HG02884 (cell line): ENCODE measurements at regions not wholly inside any gene's neighbourhood (a gene's known extent, or its start where the extent isn't known, plus 50 kb on each side); places are given as distances from the start of the nearest gene placed in this dataset.
"Not testable (repeated sequence)": the region's sequence is repeated elsewhere in the genome, so short reads cannot be mapped to it uniquely, and the experiment has no call there.

ENCODE experiments used
- ATAC-seq: cut with Tn5 transposase; IDR thresholded peaks from one replicate; pipeline ENCODE4 v1.9.1; 2021; ENCODE audit warnings: mild to moderate bottlenecking, moderate library complexity; ENCODE audit not compliant: unreplicated experiment

DNA sequence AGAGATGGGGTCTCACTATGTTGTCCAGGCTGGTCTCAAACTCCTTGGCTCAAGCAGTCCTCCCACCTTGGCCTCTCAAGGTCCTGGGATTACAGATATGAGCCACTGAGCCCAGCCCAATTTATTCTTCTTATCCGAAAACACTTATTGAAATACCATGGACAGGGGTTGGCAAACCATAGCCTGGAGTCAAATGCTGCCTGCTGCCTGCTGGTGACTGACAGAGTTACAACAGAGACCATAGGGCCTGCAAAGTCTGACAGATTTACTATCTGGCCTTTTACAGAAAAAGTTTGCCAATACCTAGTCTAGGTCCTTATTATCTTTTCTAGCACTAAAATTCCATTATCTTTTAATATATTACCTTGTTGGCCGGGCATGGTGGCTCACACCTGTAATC, 87.1 kb upstream of the ZNF281 start:
- ATAC-seq = no peak

DNA sequence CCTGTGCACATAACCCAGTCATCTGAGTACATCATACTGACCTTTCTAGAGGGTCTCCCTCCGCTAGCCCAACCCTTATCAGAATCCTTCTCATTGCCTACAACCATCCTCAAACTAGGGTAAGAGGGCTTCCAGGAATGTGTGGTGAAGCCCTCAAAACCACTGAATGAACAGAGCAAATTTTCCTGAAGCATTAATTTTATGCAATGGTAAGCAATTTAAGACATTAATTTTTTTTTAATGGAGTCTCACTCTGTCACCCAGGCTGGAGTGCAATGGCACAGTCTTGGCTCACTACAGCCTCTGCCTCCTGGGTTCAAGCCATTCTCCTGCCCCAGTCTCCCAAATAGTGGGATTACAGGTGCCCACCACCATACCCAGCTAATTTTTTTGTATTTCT, 86.1 kb upstream of the ZNF281 start:
- no peak for ATAC-seq

DNA sequence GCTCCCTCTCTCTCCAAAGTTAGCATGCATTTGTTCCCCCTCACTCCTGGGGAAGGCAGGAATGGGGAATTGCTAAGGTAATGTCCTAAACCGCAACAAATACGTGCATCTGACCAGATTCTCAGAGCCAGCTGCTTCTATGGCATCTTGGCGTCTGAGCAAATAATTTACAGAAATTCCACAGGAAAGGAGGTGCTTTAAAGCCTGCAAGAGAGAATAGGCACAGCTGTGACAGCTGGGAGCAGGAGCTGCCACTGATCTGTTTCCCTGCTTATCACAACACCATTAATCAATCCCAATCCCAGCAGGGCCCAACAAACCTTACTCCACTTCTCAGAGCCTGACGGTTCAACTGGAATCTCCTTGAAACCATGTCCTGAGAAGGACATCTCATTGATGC, 83.5 kb upstream of the ZNF281 start:
- ATAC-seq = no peak

DNA sequence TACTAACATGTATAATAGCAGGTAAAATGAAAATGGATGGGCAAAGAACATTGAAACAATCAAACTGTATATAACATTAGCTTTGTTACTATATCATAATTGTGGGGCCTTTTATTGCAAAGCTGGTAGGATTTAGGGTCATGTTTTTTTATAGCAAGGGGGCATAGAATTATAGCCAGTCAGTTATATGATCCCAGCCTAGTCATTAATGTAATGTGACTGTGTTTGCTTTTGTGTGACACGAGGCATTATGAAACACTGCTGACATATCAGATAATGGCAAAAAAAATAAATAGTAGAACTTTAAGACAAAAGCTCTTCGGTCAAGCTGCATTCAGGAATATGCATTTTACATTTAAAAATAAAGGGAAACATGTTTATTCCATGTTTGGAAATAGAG, 81.3 kb upstream of the ZNF281 start:
- no peak for ATAC-seq

DNA sequence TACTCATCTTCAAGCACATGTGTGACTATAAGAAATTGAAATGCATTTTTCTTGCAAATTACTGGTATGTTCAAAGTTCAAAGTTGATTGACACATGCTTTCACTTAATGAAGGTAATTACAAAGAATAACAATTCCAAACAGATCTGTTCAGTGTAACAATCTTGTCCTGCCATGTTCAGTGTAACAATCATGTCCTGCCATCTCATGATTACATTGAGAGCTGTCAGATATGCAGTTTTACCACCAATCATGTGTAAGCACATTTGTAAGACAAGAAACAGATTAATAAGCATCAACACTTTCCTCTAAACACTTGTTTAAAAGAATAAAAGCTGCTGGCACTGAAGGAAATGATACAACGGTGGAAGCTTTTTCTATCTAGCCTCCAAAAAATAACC, 80.3 kb upstream of the ZNF281 start:
- no peak for ATAC-seq

DNA sequence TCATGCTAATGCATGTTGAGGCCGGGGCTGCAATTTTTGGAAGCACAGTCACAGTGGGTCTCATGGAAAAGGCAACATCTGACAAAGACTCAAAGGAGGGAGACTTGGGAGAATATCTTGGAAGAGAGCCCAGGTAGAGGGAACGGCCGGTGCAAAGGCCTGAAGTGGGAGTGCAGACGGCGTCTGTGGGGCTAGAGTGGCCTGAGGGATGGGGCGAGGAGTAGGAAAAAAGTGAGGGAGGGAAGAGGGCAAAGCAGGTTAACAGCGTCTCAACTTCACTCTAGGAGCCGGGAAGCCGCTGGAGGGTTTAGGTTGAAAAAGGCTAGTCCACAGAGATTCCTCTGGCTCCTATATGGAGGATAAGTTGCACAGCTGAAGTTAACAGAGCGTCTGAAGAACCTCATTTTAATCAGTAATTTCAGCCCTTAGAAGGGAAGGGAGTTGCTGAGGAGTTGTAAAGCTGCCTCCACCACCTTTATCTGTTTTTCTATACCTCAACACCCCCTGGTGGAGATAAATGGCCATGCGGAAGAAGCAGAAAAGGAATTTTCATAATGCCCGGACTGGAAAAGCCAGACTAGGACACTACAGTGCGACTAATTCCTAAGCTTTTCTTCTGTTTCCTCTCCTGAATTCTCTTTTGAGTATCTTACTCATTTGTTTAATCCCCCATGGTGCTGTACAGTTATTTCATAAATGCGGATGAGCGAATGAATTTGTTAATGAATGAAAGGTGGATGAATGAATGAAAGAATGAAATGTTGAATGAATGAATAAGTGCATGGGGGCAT, 78.7 kb upstream of the ZNF281 start:
- ATAC-seq = no peak

DNA sequence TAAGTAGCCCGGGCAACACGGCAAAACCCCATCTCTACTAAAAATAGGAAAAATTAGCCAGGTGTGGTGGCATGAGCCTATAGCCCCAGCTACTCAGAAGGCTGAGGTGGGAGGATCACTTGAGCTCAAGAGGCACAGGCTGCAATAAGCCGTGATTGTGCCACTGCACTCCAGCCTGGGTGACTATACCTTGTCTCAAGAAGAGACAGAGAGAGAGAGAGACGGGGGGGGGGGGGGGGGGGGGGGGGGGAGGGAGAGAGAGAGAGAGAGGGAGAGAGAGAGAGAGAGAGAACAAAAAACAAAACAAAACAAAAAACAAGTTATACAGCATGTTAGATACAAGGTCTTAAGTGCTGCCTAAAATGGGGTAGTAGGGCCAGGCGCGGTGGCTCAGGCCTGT, 77.8 kb upstream of the ZNF281 start:
- no peak for ATAC-seq

DNA sequence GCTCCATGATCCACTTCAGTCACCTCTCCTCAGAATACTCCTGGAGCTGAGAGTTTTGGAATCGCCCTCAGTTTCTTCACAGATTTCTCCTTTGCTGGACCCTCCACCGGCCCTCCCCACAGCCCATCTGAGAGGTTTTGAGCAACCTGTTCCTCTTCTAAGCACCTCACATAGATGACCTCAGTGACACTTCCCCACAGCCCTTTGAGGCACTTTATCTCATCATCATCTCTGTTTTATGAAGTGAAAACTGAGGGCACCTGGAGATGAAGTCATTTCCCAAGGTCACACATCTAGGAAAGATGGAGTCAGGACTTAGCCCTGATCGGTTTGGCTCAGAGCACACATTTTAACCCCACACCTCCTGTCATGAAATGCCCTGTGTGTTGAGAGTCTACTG, 76.8 kb upstream of the ZNF281 start:
- ATAC-seq = no peak

DNA sequence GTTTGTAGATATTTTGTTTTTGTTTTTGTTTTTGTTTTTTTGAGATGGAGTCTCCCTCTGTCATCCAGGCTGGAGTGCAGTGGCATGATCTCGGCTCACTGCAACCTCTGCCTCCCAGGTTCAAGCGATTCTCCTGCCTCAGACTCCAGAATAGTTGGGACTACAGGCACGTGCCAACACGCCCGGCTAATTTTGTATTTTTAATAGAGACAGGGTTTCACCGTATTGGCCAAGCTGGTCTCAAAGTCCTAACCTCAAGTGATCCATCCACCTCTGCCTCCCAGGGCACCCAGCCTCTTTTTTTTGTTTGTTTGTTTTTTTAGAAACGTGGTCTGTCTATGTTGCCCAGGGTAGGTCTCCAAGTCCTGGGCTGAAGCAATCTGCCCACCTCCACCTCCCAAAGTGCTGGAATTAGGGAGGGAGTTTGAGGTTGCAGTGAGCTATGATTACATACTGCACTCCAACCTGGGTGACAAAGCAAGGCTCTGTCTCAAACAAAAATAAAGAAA, 74.7 kb upstream of the ZNF281 start:
- not testable (repeated sequence) for ATAC-seq

DNA sequence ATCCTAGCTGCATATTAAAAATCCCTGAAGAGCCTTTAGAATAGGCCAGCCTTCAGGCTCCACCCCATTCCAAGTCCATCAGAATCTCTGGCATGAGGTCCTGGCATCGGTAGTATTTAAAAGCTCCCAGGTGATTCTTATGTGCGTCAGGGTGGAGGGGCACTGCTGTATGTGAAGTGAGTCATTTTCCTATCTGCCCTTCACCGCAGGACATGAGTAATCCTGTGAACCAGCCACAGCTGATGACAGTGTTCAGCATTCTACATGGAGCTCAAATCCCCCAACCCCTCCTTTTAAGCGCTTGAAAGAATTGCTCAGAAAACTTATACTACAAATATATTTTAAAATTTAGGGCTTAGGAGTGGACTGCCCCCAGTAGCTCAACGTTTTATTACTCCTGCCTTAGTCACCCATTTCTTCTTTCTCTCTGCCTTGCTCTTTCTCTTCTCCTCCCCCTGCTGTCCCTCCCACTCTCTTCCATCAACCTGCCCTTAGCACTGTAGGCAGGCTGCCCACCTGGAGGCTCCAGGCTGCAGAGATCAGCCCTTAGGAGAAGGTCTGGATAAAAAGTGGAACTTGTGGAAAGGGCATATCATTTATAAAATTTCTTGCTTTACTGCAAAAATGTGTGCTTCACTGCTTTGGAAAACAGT, 73.8 kb upstream of the ZNF281 start:
- peak; percentile 100 for ATAC-seq

DNA sequence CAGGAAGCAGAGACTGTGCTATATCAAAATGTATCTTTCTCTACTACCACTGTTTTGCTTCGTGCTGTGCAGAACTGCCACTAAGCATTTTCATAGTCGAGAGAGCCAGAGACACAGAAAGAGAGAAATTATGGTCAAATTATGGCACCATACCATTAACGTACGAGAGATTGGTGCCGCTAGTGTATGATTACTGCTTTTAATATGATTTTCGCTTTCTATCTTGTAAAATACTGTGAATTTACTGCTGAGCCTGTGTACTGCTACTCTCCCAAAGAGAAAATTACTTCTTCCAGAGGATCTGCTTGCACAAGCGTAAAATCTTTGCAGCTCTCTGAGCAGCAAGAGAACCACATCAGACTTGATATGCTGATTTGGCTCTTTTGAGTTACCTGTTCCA, 71.1 kb upstream of the ZNF281 start:
- no peak for ATAC-seq

DNA sequence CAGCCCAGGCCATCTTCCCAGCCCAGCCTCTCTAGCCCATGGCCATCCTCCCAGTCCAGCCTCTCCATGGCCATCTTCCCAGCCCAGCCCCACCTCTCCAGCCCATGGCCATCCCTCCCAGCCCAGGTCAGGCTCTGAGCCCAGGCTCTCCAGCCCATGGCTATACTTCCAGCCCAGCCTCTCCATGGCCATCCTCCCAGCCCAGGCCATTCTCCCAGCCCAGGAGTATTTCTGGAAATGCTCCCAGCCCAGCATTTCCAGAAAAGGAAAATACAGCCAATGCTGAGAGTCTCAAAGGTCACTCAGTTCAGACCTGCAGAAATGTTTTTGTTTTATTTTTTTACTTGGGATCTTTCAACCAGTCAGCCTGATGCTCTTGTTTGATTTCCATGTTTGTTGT, 70.0 kb upstream of the ZNF281 start:
- ATAC-seq = no peak

DNA sequence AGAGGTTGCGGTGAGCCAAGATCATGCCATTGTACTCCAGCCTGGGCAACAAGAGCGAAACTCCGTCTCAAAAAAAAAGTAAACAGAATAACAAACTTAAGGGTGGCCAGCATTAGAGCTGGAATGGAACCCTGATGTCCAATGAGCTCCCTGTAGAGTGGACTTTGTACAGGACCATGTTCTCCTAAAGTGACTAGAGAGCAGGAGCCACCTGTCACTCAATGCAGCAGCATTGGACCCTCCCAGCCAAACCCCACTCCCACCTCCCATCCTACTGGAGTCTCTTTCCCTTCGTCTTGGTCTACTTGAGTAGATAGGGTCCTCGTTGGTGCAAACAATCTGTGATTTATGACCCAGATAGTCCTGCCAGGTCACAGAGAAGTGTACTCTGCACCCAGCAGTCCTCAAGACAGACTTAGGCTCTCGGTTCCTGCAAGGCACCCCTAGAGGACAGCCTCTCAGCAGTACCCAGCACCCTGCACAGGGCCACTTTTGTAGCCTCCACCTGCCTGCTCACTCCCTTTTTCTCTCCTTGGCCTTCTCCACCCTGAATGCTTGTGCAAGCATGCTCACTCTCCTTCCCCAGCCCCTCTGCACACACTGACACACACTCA, 69.2 kb upstream of the ZNF281 start:
- ATAC-seq = no peak

DNA sequence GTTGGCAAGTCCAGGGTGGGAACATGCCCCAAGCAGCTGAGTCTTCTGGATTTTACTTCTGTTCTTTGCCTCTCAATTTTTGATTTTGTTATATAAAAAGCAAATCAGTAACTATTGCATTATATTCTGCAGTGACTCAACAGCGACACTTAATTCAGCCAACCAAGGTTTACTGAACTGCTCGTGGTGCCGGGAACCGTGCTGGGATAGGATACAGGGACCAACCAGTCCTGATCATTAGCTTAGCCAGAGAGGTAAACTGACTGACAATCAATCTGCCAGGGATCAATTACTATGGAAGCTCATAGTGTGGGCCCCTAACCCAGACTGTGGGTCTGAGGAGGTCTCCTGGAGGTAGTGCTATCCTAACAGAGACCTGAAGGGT, 68.4 kb upstream of the ZNF281 start:
- ATAC-seq = no peak

DNA sequence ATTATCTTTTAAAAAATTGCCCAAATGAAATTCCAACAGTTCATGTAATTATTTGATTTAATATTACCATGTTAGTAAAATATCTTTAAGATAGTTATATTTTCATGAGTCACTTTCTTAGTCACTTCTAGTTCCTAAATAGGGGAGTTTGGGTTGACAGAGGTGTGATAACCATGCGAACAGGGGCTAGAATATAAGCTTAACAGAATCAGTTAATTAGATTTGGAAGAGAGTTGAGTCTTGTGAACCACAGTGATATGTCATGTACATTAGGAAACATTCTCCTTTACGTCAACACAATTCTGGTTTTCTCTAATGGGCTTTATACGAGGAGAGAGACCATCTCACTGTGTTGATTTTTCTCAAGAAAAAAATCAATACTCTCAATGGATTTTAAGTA, 64.8 kb upstream of the ZNF281 start:
- ATAC-seq = no peak

DNA sequence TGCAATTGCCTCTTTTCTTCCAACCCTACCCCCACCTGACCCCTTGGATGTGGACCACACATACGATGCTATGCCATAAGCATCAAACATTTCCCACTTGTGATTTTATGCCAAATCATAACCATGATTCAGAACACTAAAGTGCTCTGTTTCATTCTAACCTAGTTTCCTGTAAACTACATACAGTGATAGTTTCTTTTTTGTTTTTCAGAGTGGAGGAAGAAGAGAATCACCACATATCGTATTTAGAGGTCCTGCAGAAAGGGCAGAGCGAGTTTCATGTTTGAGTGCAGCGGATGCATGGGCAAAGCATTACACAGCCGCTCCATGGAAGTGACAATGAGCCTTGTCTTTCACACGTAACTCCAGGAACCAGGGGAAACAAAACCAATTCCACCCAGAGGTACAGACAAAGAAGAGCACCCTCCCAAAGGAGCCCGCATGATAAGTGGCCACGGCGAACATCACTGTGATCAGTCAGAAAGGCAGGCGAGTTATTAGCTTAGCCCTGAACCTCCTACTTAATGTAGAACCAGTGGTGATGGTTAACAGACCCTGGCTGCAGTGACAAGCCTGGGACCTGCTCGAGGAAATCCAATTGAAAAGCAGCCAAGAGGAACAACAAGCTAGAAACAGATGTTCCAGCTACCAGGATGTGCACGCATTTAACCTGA, 64.0 kb upstream of the ZNF281 start:
- peak; percentile 78 for ATAC-seq

DNA sequence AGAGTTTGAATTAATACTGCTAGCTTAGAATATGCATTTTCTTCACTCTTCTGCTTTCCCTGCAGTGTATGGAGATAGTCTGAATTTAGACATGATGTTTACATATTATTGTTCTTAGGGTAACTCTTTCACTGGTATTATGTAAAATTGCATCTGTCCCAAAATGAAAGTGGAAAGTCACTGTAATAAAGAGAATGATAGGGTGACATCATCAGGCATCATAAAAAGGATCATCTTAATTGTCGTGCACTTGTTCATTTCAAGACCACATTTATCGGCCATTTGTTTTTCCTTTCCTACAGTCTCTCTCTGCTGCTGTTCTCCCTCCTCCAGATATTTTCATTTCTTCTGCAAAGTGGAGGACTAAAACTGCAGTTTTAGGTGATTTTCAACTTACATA, 61.9 kb upstream of the ZNF281 start:
- ATAC-seq = no peak

DNA sequence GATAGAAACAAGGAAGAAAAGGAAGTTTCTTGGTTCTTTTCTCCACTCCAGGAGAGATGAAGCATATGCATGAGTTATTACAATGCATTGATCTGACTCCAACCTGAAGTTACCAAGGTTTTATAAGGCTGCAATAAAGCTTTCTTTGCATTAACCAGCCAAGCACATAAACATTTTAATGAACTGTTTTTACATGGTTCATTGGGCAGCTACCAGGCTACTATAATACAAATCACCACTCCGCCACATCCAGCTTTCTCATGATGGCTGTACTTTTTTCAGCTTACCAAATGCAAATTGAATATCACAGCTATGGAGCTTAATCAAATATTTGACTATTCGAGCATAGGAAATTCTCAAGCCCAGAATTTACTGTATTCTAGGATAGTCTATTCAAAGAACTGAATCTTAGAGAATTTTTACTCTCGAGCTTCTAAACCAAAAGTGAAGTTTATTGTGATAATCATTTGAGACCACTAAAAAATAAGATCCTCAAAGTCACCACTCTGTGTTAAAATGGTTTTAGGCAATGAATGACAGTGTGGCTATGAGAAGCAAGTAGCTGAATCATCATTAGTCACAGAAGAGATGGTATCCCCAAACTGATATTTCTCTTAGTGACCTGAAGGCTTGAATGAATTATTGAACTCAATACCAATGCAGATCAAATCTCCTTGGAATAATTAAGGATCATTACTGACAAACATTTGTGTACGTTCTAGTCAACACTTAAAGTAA, 58.6 kb upstream of the ZNF281 start:
- no peak for ATAC-seq

DNA sequence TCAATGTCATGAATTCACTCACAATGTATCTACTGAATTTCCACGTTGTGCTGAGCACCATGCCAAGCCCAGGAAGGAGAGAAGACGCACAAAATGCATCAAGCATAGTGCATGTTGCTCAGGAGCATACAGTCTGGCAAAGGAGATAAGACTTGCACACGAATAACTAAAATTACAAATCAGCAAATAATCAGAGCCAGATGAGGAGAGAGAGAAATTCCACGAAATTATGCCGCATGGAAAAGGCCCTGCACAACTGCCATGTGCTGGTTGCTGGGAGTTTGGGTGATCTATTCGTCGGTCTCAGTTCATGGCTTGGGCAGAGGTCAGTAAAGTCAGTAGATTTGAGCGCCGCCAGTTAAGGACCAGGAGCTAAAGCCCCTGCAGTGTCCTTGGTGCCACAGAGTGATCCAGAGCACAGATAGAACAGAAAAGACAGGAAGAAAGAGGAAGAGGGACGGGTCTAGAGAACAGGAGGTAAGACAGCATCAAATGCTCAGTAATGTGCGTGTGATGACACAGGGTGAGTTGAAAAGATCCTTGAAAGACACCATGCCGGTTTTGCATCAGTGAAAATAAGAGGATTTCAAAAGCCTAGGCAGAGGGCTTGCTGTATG, 55.1 kb upstream of the ZNF281 start:
- no peak for ATAC-seq
